ENCODE measurements at regions not wholly inside any gene's neighbourhood (a gene's known extent, or its start where the extent isn't known, plus 50 kb on each side); places are given as distances from the start of the nearest gene placed in this dataset.

- TF ChIP-seq MXI1 (IDR thresholded peaks at IDR 0.05; ENCODE audit: low read depth, low read length) (no peak), TEAD4 (IDR thresholded peaks at IDR 0.05; ENCODE audit: borderline replicate concordance, insufficient read depth) (peak; percentile 57; the same call in 1 of the 2 replicates), SMC3 (IDR thresholded peaks at IDR 0.05; ENCODE audit: low read depth, low read length) (no peak), JUND (IDR thresholded peaks at IDR 0.05) (peak; percentile 68), TAF1 (IDR thresholded peaks at IDR 0.05; ENCODE audit: borderline replicate concordance, low read depth, low read length) (no peak), RFX5 (IDR thresholded peaks at IDR 0.05; ENCODE audit: low read length) (no peak), GATA2 (CRISPR knock-in tag; IDR thresholded peaks at IDR 0.05) (no peak), USF2 (IDR thresholded peaks at IDR 0.05; ENCODE audit: borderline replicate concordance, low read depth, low read length) (no peak), REST (IDR thresholded peaks at IDR 0.05; ENCODE audit: low read depth, low read length) (no peak), IRF3 (IDR thresholded peaks at IDR 0.05; ENCODE audit: low read depth, low read length) (no peak), EP300 (IDR thresholded peaks at IDR 0.05; ENCODE audit: borderline replicate concordance in 1 of 2, low read depth in 1 of 2, low read length in 1 of 2) (peak in 1 of 2 experiments; percentile 81; a peak in 1 of 4 replicates), USF1 (IDR thresholded peaks at IDR 0.05; ENCODE audit: borderline replicate concordance, low read depth) (no peak), NFIC (IDR thresholded peaks at IDR 0.05; ENCODE audit: borderline replicate concordance) (peak; percentile 71), FOXM1 (IDR thresholded peaks at IDR 0.05; ENCODE audit: low read depth) (no peak), MAX (IDR thresholded peaks at IDR 0.05; ENCODE audit: low read depth) (0 out of 2 replicates have a peak, but pooled peaks have one; percentile 15)
Observed at GRCh38 chr4:98720871-98721480, 62.6 kb upstream of the TSPAN5 start (continued).

All from SK-N-SH (cell line).